K562 (cell line): ENCODE measurements at regions not wholly inside any gene's neighbourhood (a gene's known extent, or its start where the extent isn't known, plus 50 kb on each side); places are given as distances from the start of the nearest gene placed in this dataset.

Experiments
- ATAC-seq: fragments of 200-7000 bp; cut with Tn5 transposase; 3 replicates; pipeline ENCODE4 v1.9.1; 2020; ENCODE audit warnings: moderate library complexity
- BruUV-seq: library from RNA; stranded (reverse); fragments of 400-500 nt; replicated peaks from 2 replicates; lab custom pipeline; 2021; lab: Mats Ljungman, UMichigan
- CTCF ChIA-PET: fragments of 300-600 bp; formaldehyde crosslinking; extraction: SDS; loops from one replicate; lab custom pipeline; 2021; ENCODE audit warnings: low intra/inter-chr PET ratio; lab: Yijun Ruan, JAX
- POLR2A ChIA-PET: fragments of 300-600, 350-650 bp; sonication (Branson Sonifier 250); formaldehyde crosslinking; extraction: SDS; loops from one replicate; lab custom pipeline; 2021; ENCODE audit warnings: antibody characterized with exemption, inconsistent platforms; lab: Yijun Ruan, JAX
- DNase-seq, 4 experiments: peaks; one replicate each; pipeline versions ENCODE4 v3.0.0 to v3.0.0-alpha.2; 2011 to 2018; ENCODE audit warnings: low spot score in 3 of 4, mixed read lengths in 3 of 4; ENCODE audit errors: extremely low read depth in 1 of 4
- FAIRE-seq: peaks from 2 replicates; lab custom pipeline; 2011; peaks lifted over from hg19 to GRCh38; lab: Jason Lieb, UNC
- H2AFZ ChIP-seq: 2 replicates; pipeline ENCODE4 v1.6.0; 2011; ENCODE audit warnings: low read depth, low read length, control low read depth, inconsistent platforms
- H3K27ac ChIP-seq: fragments of 200-600 bp; 3 replicates; pipeline ENCODE4 v1.8.0; 2011; ENCODE audit warnings: low read depth, mild to moderate bottlenecking, control low read depth, inconsistent platforms, low read length, moderate library complexity, mixed read lengths; ENCODE audit errors: extremely low read depth
- H3K27me3 ChIP-seq, 2 experiments: fragments of 300-600 bp in 1 of 2; 2 replicates in 1 of 2; 3 replicates in 1 of 2; pipeline versions ENCODE4 v1.6.0 to v1.8.0; 2011; ENCODE audit warnings: inconsistent platforms in 2 of 2, low read length in 2 of 2, mild to moderate bottlenecking in 1 of 2, mixed read lengths in 1 of 2, moderate library complexity in 1 of 2; ENCODE audit not compliant: control insufficient read depth in 2 of 2, insufficient read depth in 2 of 2
- H3K36me3 ChIP-seq: fragments of 300-600 bp; 3 replicates; pipeline ENCODE4 v1.8.0; 2011; ENCODE audit warnings: mild to moderate bottlenecking, low read length, inconsistent platforms; ENCODE audit not compliant: control insufficient read depth, insufficient read depth
- H3K4me1 ChIP-seq, 2 experiments: fragments of 200-600 bp in 1 of 2; replicated peaks in 1 of 2; 2 replicates in 1 of 2; 3 replicates in 1 of 2; pipeline versions ENCODE4 v1.5.1 to v1.8.0; 2011; ENCODE audit warnings: inconsistent platforms in 2 of 2, low read length in 2 of 2, mild to moderate bottlenecking in 1 of 2, mixed read lengths in 1 of 2, moderate library complexity in 1 of 2; ENCODE audit not compliant: control insufficient read depth in 2 of 2, insufficient read depth in 2 of 2
- H3K4me2 ChIP-seq: 2 replicates; pipeline ENCODE4 v1.6.1; 2011; ENCODE audit warnings: low read length, control low read depth, inconsistent platforms, mixed read lengths; ENCODE audit not compliant: insufficient read depth
- H3K4me3 ChIP-seq: fragments of 200-600 bp; sonication (generic), shearing (Covaris generic); 2 replicates; pipeline ENCODE4 v1.5.1; 2016; ENCODE audit warnings: control low read depth, inconsistent platforms
- H3K79me2 ChIP-seq: fragments of 200-600 bp; 3 replicates; pipeline ENCODE4 v1.8.0; 2011; ENCODE audit warnings: low read length, inconsistent platforms; ENCODE audit not compliant: control insufficient read depth, insufficient read depth
- H3K9ac ChIP-seq, 2 experiments: 2 replicates each; pipeline versions ENCODE4 v1.6.0 to v1.6.1; 2011; ENCODE audit warnings: low read depth in 2 of 2, low read length in 2 of 2, control low read depth in 1 of 2, inconsistent platforms in 1 of 2, mild to moderate bottlenecking in 1 of 2, mixed read lengths in 1 of 2; ENCODE audit not compliant: insufficient read depth in 1 of 2
- H3K9me1 ChIP-seq: one replicate; pipeline ENCODE4 v1.6.0; 2011; ENCODE audit warnings: inconsistent platforms, mild to moderate bottlenecking, low read length, moderate library complexity; ENCODE audit not compliant: control insufficient read depth, insufficient read depth
- H3K9me3 ChIP-seq: replicated peaks from 2 replicates; pipeline ENCODE4 v1.5.1; 2011; ENCODE audit warnings: low read depth, low read length, inconsistent platforms; ENCODE audit not compliant: control insufficient read depth, insufficient read depth
- H4K20me1 ChIP-seq: replicated peaks from 2 replicates; pipeline ENCODE4 v1.6.1; 2011; ENCODE audit warnings: low read length, inconsistent platforms, mixed read lengths; ENCODE audit not compliant: control insufficient read depth, insufficient read depth
- ATF3 ChIP-seq, 2 experiments: fragments of 450-650 bp in 1 of 2; sonication (generic) in 1 of 2; formaldehyde crosslinking in 1 of 2; IDR thresholded peaks in 1 of 2; conservative IDR thresholded peaks in 1 of 2; 2 replicates each; pipeline versions ENCODE4 v1.6.1 to v1.8.1; 2016 to 2023; ENCODE audit warnings: mild to moderate bottlenecking in 2 of 2, moderate library complexity in 2 of 2, inconsistent platforms in 1 of 2, missing genetic modification reagents in 1 of 2
- CBX3 ChIP-seq, 2 experiments: IDR thresholded peaks; 1 replicate in 1 of 2; 2 replicates in 1 of 2; pipeline ENCODE4 v1.6.1; 2012; ENCODE audit warnings: inconsistent platforms in 2 of 2, low read length in 2 of 2, borderline replicate concordance in 1 of 2, control low read depth in 1 of 2
- CHD4 ChIP-seq: fragments of 200-600 bp; sonication (generic); IDR thresholded peaks from 3 replicates; pipeline ENCODE4 v1.6.1; 2012; ENCODE audit warnings: low read depth, mild to moderate bottlenecking, mixed read lengths, low read length, inconsistent platforms; ENCODE audit not compliant: insufficient read depth, insufficient replicate concordance, poor library complexity, severe bottlenecking
- CREB3L1 ChIP-seq: fragments of 450-650 bp; IDR thresholded peaks from 2 replicates; pipeline ENCODE4 v1.6.1; 2014; ENCODE audit warnings: low read depth, mild to moderate bottlenecking, moderate library complexity, borderline replicate concordance
- E2F5 ChIP-seq: sonication (generic); formaldehyde crosslinking; IDR thresholded peaks from 2 replicates; pipeline ENCODE4 v1.8.0; 2022; ENCODE audit warnings: mild to moderate bottlenecking, missing genetic modification reagents
- HDAC2 ChIP-seq: fragments of 450-650 bp; IDR thresholded peaks from 2 replicates; pipeline ENCODE4 v1.6.1; 2016; ENCODE audit warnings: mild to moderate bottlenecking
- MAZ ChIP-seq, 2 experiments: fragments of 450-650 bp in 1 of 2; sonication (generic) in 1 of 2; formaldehyde crosslinking; IDR thresholded peaks in 1 of 2; conservative IDR thresholded peaks in 1 of 2; 2 replicates each; pipeline versions ENCODE4 v1.4.0 to v1.5.0; 2020; ENCODE audit warnings: mild to moderate bottlenecking in 1 of 2, missing genetic modification reagents in 1 of 2
- MITF ChIP-seq: IDR thresholded peaks from 2 replicates; pipeline ENCODE4 v1.6.1; 2014; ENCODE audit warnings: antibody characterized with exemption
- PATZ1 ChIP-seq: fragments of 250-450 bp; sonication (Bioruptor Pico); IDR thresholded peaks from 2 replicates; pipeline ENCODE4 v1.5.0; 2020; ENCODE audit warnings: mild to moderate bottlenecking, borderline replicate concordance
- PCBP2 ChIP-seq: fragments of 200-400 bp; formaldehyde crosslinking; IDR thresholded peaks from 2 replicates; pipeline ENCODE4 v1.6.1; 2018; ENCODE audit warnings: low read length, low read depth, mild to moderate bottlenecking, moderate library complexity; ENCODE audit not compliant: poor library complexity, severe bottlenecking
- XRCC5 ChIP-seq: fragments of 200-400 bp; formaldehyde crosslinking; IDR thresholded peaks from 2 replicates; pipeline ENCODE4 v1.6.1; 2017; ENCODE audit warnings: low read depth, mild to moderate bottlenecking, low read length
- ZNF280B ChIP-seq: fragments of 250-450 bp; sonication (Bioruptor Pico); IDR thresholded peaks from 2 replicates; pipeline ENCODE4 v1.5.1; 2021; ENCODE audit warnings: mild to moderate bottlenecking
- ZNF3 ChIP-seq: fragments of 250-450 bp; sonication (Bioruptor Pico); IDR thresholded peaks from 2 replicates; pipeline ENCODE4 v1.5.0; 2021; ENCODE audit warnings: mild to moderate bottlenecking, moderate library complexity
- in situ Hi-C: fragments of 300-500 bp; cut with MboI; formaldehyde crosslinking; loops from 4 replicates; pipeline ENCODE4 v1.15.0; 2018; ENCODE audit warnings: inconsistent platforms, mixed read lengths
- intact Hi-C: fragments of 100-400 bp; cut with micrococcal nuclease; formaldehyde crosslinking; loops from 2 replicates; pipeline ENCODE4 v1.14.2; 2022

GRCh38 chr9:118938581-118938980 lies 430.7 kb downstream of the BRINP1 start:
- ChIA-PET POLR2A (no interaction called here), CTCF (no interaction called here)
- H2AFZ ChIP-seq, result no peak overlapping the region
- H3K4me2 ChIP-seq, result no peak overlapping the region
- H3K27ac ChIP-seq, result no peak overlapping the region
- H3K9me1 ChIP-seq, result no peaks in the 10 kb centered on the region
- no peaks in the 10 kb centered on the region for H3K4me1 ChIP-seq
- in situ Hi-C loops (no loop called here), intact Hi-C loops (no loop called here)
- no TSS peak for BruUV-seq
- H3K9ac ChIP-seq, result no peak overlapping the region
- no peaks in the 10 kb centered on the region for H4K20me1 ChIP-seq
- ATAC-seq (no peak), FAIRE-seq (no peak), DNase-seq (no peak)
- H3K27me3 ChIP-seq, result no peaks in the 10 kb centered on the region
- no peaks in the 10 kb centered on the region for H3K9me3 ChIP-seq
- H3K4me3 ChIP-seq, result no peak overlapping the region
- H3K36me3 ChIP-seq, result no peaks in the 10 kb centered on the region
- no peaks in the 10 kb centered on the region for H3K79me2 ChIP-seq
- TF ChIP-seq PCBP2, result no peak
- TF ChIP-seq ZNF280B (CRISPR knock-in tag), result no peak
- no peak for TF ChIP-seq ATF3 (IDR thresholded peaks at IDR 0.05)
- no peak for TF ChIP-seq ATF3 (CRISPR knock-in tag; conservative IDR thresholded peaks at IDR 0.05)
- no peak for TF ChIP-seq E2F5 (CRISPR knock-in tag)
- no peak for TF ChIP-seq CHD4
- no peak for TF ChIP-seq MAZ (CRISPR knock-in tag; conservative IDR thresholded peaks at IDR 0.05 in 1 of 2, IDR thresholded peaks at IDR 0.05 in 1 of 2)
- TF ChIP-seq ZNF3, result no peak
- no peak for TF ChIP-seq CREB3L1
- no peak for TF ChIP-seq HDAC2
- TF ChIP-seq PATZ1 (CRISPR knock-in tag), result no peak
- TF ChIP-seq CBX3 (IDR thresholded peaks at IDR 0.05; ENCODE audit: borderline replicate concordance in 1 of 2, low read length in 2 of 2), result no peak
- no peak for TF ChIP-seq XRCC5
- no peak for TF ChIP-seq MITF
